ENCODE measurements at regions not wholly inside any gene's neighbourhood (a gene's known extent, or its start where the extent isn't known, plus 50 kb on each side); places are given as distances from the start of the nearest gene placed in this dataset.

DNA sequence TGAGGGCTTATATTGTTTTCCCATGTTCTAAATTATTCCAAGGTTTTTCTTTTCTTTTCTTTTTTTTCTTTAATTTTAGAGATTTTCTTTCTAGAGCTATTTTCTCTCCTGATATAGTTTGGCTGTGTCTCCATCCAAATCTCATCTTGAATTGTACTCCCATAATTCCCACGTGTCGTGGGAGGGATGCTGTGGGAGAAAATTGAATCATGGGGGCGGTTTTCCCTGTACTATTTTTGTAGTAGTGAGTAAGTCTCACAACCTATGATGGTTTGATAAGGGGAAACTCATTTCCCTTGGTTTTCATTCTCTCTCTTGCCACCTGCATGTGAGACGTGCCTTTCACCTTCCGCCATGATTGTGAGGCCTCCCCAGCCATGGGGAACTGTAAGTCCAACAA is 1906.4 kb upstream of the PRR20A start:
- DNase-seq (ENCODE audit: low read depth): peak; percentile 7

- peak; percentile 18 for DNase-seq (ENCODE audit: low read depth)
Measured at GRCh38 chr13:55245005-55245644, 1895.6 kb upstream of the PRR20A start.

- DNase-seq (ENCODE audit: low read depth): no peak
Measured at GRCh38 chr13:55255236-55255635, 1885.5 kb upstream of the PRR20A start.

DNA sequence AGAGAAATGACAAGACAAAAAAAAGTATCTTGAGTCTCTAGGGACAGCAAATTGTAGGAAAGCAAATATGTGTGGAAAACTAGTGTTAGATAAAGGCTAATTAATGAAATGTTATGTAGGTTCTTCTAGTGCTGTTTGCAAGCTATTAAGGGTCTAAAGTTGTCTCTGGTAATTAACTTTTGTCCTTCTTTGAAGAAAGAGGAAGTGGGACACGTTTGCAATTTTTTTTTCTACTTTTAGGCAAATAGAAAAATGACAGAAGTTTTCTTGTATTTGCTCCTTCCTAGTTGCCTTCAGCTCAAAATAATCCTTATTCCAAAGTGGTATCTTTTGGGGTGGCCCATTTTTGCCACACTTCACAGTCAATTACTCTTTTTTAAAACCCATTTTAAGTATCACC is 1877.7 kb upstream of the PRR20A start:
- no peak for DNase-seq (ENCODE audit: low read depth)

DNA sequence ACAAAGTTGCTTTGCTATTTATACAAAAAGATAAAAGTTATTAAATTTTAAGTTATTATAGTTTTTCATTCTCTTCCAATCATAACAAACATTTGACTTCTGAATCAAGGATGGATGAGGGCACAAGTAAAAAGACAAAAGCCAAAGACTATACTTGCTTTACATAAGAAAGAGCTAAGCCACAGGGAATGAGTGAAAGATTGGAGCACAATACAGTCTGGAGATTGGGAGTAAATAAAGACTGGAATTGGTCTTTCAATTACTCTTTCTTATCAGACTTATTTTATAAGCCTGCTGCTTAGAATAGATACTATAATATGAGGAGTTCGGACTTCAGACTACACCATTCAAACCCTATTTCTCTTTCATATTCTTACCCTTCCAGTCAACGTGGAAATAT is 1874.1 kb upstream of the PRR20A start:
- DNase-seq (ENCODE audit: low read depth): no peak

- DNase-seq (ENCODE audit: low read depth): no peak
Measured at GRCh38 chr13:55298201-55298600, 1842.5 kb upstream of the PRR20A start.

DNA sequence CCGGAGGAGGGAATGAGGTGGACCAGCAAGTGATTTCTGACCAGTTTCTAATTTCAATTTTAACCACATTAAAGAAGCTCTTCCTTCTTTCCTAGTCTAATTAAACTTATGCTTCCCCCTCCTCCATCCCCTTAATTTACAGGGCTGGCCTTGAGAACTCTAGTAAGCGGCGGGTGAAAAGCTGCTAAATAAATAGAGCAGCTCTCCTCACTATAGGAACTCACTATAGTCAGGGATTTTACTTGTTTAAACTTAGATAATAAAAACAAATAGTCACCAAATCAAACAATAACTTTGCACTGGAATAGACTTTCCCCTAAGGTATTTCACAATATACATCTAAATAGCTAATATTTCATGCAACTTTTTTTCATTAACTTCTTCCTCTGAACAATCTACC is 1838.2 kb upstream of the PRR20A start:
- no peak for DNase-seq (ENCODE audit: low read depth)

DNA sequence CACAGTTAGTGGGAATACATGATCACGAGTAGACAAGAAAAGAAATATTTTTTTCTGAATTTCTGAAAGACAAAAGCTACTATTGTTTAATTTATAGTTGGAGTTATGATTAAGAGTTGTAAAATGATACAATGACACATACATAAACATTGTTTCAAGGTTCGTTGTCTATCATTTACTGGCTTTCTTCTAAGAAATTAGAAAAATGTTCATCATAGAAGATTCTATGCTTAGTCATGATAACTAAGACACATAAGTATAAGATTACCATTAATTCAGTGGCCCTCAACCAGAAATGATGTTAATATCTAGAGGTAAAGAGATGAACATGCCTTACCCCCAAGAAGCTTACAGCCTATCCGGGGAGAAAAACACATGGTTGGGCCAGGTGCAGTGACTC is 1832.8 kb upstream of the PRR20A start:
- peak; percentile 1 for DNase-seq (ENCODE audit: low read depth)

DNA sequence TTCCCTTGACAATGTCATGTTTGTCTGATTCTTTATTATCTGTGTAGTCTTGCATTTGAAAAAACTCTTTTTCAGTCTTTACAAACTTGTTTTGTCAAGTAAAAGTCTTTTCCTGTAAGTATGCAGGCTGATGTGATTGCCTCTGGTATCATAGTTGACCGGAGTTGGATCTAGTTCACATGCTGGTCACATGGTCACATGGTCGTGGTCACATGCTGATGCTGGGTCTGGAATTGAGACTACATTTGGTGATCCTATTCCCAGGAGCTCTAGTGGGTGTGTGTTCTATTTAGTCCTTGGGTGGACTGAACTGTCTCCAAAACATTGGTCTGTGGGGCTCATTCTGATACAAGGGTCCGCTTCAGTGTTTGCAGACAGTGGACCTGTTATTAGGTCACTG is 1798.8 kb upstream of the PRR20A start:
- no peak for DNase-seq (ENCODE audit: low read depth)

GRCh38 chr13:55345224-55345623 is 1795.5 kb upstream of the PRR20A start:
- no peak for DNase-seq (ENCODE audit: low read depth)

DNA sequence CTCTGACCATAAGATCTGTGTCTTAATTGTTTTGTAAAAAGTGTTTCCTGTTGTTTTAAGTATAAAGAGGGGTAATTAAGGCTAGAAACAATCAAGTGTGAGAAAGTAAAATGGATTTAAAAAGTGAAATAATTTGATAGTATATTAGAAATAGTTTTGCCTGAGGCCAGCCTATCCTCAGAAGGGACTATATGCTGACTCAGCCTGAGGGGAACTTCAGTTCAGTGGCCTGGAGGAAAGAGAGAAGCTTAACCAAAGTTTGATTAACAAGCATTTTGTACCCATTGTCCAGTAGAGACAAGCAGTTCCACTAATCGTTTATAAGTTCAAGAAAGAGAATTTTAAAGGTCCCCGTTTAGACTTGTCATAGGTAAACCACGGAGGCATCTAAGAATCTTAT is 1793.2 kb upstream of the PRR20A start:
- no peak for DNase-seq (ENCODE audit: low read depth)

DNA sequence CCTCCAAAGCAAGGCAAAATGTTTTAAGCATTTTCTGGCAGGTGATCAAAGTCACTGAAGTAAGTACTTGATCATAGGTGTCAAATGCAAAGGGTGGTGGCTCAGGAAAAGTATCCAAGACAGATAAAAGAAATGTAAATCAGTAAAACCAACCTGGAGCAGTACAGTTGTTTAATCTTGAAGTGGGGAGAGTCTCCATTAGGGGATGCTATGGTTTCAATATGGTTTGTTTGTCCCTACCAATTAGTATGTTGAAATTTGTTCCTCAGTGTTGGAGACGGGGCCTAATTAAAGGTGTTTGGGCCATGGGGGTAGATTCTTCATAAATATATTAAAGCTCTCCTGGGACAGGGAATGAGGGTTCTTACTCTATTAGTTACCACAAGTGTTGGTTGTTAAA is 1781.7 kb upstream of the PRR20A start:
- no peak for DNase-seq (ENCODE audit: low read depth)

GRCh38 chr13:55361141-55361540 is 1779.6 kb upstream of the PRR20A start:
- peak; percentile 32 for DNase-seq (ENCODE audit: low read depth)

GRCh38 chr13:55366676-55367075 is 1774.0 kb upstream of the PRR20A start:
- DNase-seq (ENCODE audit: low read depth): no peak

- no peak for DNase-seq (ENCODE audit: low read depth)
Measured at GRCh38 chr13:55394470-55394869, 1746.2 kb upstream of the PRR20A start.

GRCh38 chr13:55402870-55403269 is 1737.8 kb upstream of the PRR20A start:
- DNase-seq (ENCODE audit: low read depth): no peak

DNA sequence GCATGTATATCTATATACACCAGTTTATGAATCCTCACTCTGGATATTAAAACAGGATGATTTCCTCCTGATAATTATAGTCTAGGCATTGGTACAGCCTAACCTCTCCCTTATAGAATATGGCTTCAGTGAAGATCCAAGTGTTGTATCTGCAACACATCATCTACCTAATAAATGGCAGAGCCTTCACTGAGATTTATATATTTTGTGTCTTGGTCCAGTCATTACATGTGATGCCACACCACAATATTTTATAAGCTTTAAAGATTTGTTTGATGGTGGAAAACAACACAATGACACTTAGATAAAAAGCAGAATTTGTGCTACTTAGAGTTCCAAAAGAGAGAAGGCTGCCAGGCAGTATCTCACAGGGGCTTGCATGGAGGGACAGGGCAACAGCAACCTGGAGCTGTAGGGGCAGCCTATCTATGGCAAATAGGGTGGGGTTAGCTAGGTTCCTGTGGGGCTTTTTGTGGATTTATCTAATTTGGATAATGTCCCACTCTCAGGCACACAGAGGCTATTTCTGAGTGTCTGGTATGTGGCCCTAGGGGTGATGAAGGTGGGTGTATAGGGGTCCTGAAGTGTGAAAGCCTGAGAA is 1736.7 kb upstream of the PRR20A start:
- DNase-seq (ENCODE audit: low read depth): no peak

DNA sequence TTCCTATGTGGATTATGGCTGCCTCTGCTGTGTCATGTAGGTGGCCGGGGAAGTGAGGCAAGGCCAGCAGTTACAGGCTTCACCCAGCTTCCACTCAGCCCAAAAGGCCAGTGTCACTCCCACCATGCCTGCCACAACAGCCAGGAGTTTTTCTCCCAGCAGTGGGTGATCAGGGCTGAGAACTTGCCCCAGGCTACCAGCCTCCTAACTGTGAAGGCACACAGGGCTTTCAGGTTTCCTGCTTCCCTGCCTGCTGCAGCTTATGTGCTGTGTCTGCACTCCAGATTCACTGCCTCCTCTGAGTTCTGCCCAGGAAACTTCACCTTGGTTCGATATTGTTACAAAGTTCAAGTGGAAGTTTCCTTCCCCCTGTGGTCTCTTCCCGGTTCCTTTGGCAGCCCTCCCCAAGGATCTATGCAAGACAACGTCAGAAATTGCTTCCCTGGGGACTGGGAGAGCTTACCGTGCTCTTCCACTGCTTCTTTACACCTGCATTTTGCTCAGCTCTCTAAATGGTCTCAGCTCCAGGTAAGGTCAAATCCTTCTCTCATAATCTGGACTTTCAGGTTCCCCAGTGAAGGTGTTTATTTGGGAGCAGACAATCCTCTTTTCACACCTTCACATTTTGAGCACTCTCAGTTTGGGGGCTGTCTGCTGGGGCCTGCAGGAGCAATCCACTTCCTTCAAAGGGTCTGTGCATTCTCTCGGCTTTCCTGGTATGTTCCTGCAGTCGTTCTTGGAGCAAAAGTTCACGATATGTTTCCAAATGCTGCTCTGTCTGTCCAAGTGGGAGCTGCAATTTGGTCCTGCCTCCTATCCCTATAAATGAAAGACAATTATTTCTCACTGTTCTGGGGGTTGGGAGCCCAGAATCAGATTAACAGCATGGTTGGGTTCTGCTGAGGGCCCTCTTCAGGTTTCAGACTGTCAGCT is 1730.1 kb upstream of the PRR20A start:
- DNase-seq (ENCODE audit: low read depth): no peak

DNA sequence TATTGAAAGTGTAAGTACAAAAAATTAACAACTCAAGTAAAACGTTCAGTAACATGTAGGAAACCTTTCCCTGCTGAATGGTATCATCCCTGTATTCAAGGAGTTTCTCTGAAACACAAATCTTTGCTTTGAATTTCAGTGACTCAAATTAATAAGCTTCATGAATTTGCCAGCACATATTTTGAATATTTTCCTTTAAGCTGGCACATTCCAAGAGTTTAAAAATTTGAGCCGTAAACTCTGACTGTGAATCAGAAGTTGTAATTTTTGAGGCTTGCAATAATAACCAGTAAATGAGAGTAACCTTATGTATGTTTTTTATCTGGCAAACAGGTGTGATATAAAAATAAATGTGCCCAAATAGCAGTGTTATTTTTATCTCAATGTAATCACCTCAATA is 1722.6 kb upstream of the PRR20A start:
- DNase-seq (ENCODE audit: low read depth): no peak

- DNase-seq (ENCODE audit: low read depth): peak; percentile 39
Measured at GRCh38 chr13:55432814-55433213, 1707.9 kb upstream of the PRR20A start.

DNA sequence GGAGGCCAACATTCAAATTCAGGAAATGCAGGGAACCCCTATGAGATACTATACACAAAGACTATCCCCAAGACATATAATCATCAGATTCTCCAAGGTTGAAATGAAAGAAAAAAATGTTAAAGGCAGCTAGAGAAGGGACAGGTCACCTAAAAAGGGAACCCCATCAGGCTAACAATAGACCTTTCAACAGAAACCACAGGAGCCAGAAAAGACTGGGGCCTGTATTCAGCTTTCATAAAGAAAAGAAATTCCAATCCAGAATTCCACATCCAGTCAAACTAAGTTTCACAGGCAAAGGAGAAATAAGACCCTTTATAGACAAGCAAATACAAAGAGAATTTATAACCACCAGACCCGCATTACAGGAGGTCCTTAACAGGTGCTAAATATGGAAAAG is 1703.6 kb upstream of the PRR20A start:
- no peak for DNase-seq (ENCODE audit: low read depth)

DNA sequence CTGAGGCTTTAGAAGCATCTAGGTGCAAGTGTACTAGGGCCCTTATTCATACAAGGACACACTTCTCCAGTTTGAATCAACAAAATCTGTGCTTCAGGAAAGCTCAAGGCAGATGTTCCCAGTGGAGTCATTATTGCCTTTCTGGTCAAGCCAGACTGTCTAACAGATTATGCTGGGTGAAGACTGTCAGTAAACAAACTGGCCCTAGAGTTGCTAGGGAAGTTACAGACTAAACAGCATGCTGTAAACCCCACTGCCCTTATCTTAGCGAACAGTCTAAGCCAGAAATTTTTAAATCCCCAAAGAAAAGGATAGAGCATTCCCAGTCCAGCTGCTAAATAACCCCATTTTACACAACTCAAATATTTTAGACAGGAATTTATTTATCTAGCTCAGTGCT is 1701.3 kb upstream of the PRR20A start:
- DNase-seq (ENCODE audit: low read depth): no peak

Data from RPMI7951 (cell line).